ENCODE measurements at regions not wholly inside any gene's neighbourhood (a gene's known extent, or its start where the extent isn't known, plus 50 kb on each side); places are given as distances from the start of the nearest gene placed in this dataset.

GRCh38 chr13:27374126-27374613, 50.2 kb upstream of the GTF3A start:
- no peak for DNase-seq (ENCODE audit: low read depth, low spot score)
- Histone ChIP-seq H3K4me3 (no peak overlapping the region), H3K9ac (ENCODE audit: insufficient read length) (no peak overlapping the region), H3K9me3 (ENCODE audit: low read depth, low read length) (no peaks in the 10 kb centered on the region), H3K27ac (no peak overlapping the region), H3K36me3 (ENCODE audit: insufficient read depth, low read length) (no peaks in the 10 kb centered on the region)
- TF ChIP-seq POLR2AphosphoS5 (IDR thresholded peaks at IDR 0.05; ENCODE audit: borderline replicate concordance, low read depth, low read length): no peak
- no peak for TF ChIP-seq FOXP2 (optimal IDR thresholded peaks at IDR 0.05; ENCODE audit: control extremely low read depth, extremely low read length, insufficient read depth)
- TF ChIP-seq EZH2 (IDR thresholded peaks at IDR 0.05): no peak
